ENCODE measurements at regions not wholly inside any gene's neighbourhood (a gene's known extent, or its start where the extent isn't known, plus 50 kb on each side); places are given as distances from the start of the nearest gene placed in this dataset.
"Not testable (repeated sequence)": the region's sequence is repeated elsewhere in the genome, so short reads cannot be mapped to it uniquely, and the experiment has no call there.

- Histone ChIP-seq H3K27me3 (ENCODE audit: control insufficient read depth, insufficient read depth, low read length) (no peaks in the 10 kb centered on the region), H3K4me1 (ENCODE audit: control insufficient read depth, extremely low read depth, insufficient read depth, low read length) (no peaks in the 10 kb centered on the region), H3K36me3 (ENCODE audit: control insufficient read depth, insufficient read depth, low read length) (no peaks in the 10 kb centered on the region), H4K20me1 (ENCODE audit: control insufficient read depth, extremely low read depth, insufficient read depth, low read length) (no peaks in the 10 kb centered on the region), H3K4me3 (replicated peaks in 1 of 4; ENCODE audit: control extremely low read depth in 1 of 4, insufficient read depth in 1 of 4, low read depth in 3 of 4, low read length in 4 of 4) (no peak overlapping the region), H3K9ac (ENCODE audit: insufficient read depth, low read length) (no peak overlapping the region), H3K4me2 (ENCODE audit: extremely low read depth, insufficient read depth, low read length) (no peak overlapping the region), H3K27ac (ENCODE audit: insufficient read depth, low read length) (no peak overlapping the region), H3K79me2 (ENCODE audit: control insufficient read depth, insufficient read depth, low read length) (no peaks in the 10 kb centered on the region), H2AFZ (ENCODE audit: low read length) (no peak overlapping the region), H3K9me3 (ENCODE audit: control insufficient read depth, insufficient read depth, low read depth, low read length) (no peaks in the 10 kb centered on the region)
- DNase-seq (ENCODE audit: low read depth in 2 of 2): no peak
- TF ChIP-seq EZH2 (IDR thresholded peaks at IDR 0.05; ENCODE audit: low read length, missing control alignments) (no peak), CTCF (conservative IDR thresholded peaks at IDR 0.05 in 1 of 2, IDR thresholded peaks at IDR 0.05 in 1 of 2; ENCODE audit: low read depth in 1 of 2, low read length in 2 of 2) (no peak)
These were observed 173.3 kb upstream of the MKLN1 start for GRCh38 chr7:131154380-131154779.

- Histone ChIP-seq H4K20me1 (ENCODE audit: control insufficient read depth, extremely low read depth, insufficient read depth, low read length) (no peaks in the 10 kb centered on the region), H3K79me2 (ENCODE audit: control insufficient read depth, insufficient read depth, low read length) (no peaks in the 10 kb centered on the region), H3K36me3 (ENCODE audit: control insufficient read depth, insufficient read depth, low read length) (no peaks in the 10 kb centered on the region), H2AFZ (ENCODE audit: low read length) (no peak overlapping the region), H3K4me3 (replicated peaks in 1 of 4; ENCODE audit: control extremely low read depth in 1 of 4, insufficient read depth in 1 of 4, low read depth in 3 of 4, low read length in 4 of 4) (no peak overlapping the region), H3K4me2 (ENCODE audit: extremely low read depth, insufficient read depth, low read length) (no peak overlapping the region), H3K9ac (ENCODE audit: insufficient read depth, low read length) (no peak overlapping the region), H3K27ac (ENCODE audit: insufficient read depth, low read length) (no peak overlapping the region), H3K9me3 (ENCODE audit: control insufficient read depth, insufficient read depth, low read depth, low read length) (no peaks in the 10 kb centered on the region), H3K4me1 (ENCODE audit: control insufficient read depth, extremely low read depth, insufficient read depth, low read length) (peaks cover 2% of the 10 kb centered on the region), H3K27me3 (ENCODE audit: control insufficient read depth, insufficient read depth, low read length) (no peaks in the 10 kb centered on the region)
- TF ChIP-seq CTCF (conservative IDR thresholded peaks at IDR 0.05 in 1 of 2, IDR thresholded peaks at IDR 0.05 in 1 of 2; ENCODE audit: low read depth in 1 of 2, low read length in 2 of 2): no peak
- TF ChIP-seq EZH2 (IDR thresholded peaks at IDR 0.05; ENCODE audit: low read length, missing control alignments): no peak
- DNase-seq (ENCODE audit: low read depth in 2 of 2): peak; percentile 44 to 65
These were observed 170.0 kb upstream of the MKLN1 start for GRCh38 chr7:131157530-131158243.

- not testable (repeated sequence) for H3K9me3 ChIP-seq (ENCODE audit: control insufficient read depth, insufficient read depth, low read depth, low read length); H3K27me3 ChIP-seq (ENCODE audit: control insufficient read depth, insufficient read depth, low read length); H3K36me3 ChIP-seq (ENCODE audit: control insufficient read depth, insufficient read depth, low read length); H3K4me3 ChIP-seq (replicated peaks in 1 of 4; ENCODE audit: control extremely low read depth in 1 of 4, insufficient read depth in 1 of 4, low read depth in 3 of 4, low read length in 4 of 4); H4K20me1 ChIP-seq (ENCODE audit: control insufficient read depth, extremely low read depth, insufficient read depth, low read length); H3K79me2 ChIP-seq (ENCODE audit: control insufficient read depth, insufficient read depth, low read length); DNase-seq (ENCODE audit: low read depth in 2 of 2); H3K9ac ChIP-seq (ENCODE audit: insufficient read depth, low read length); H2AFZ ChIP-seq (ENCODE audit: low read length); H3K27ac ChIP-seq (ENCODE audit: insufficient read depth, low read length); H3K4me1 ChIP-seq (ENCODE audit: control insufficient read depth, extremely low read depth, insufficient read depth, low read length); H3K4me2 ChIP-seq (ENCODE audit: extremely low read depth, insufficient read depth, low read length)
These were observed 169.4 kb upstream of the MKLN1 start for GRCh38 chr7:131158244-131158636.
